GM21515 (cell line): ENCODE measurements at regions not wholly inside any gene's neighbourhood (a gene's known extent, or its start where the extent isn't known, plus 50 kb on each side); places are given as distances from the start of the nearest gene placed in this dataset.

ENCODE experiments used
- ATAC-seq: cut with Tn5 transposase; IDR thresholded peaks from one replicate; pipeline ENCODE4 v1.9.1; 2021; ENCODE audit not compliant: unreplicated experiment

DNA sequence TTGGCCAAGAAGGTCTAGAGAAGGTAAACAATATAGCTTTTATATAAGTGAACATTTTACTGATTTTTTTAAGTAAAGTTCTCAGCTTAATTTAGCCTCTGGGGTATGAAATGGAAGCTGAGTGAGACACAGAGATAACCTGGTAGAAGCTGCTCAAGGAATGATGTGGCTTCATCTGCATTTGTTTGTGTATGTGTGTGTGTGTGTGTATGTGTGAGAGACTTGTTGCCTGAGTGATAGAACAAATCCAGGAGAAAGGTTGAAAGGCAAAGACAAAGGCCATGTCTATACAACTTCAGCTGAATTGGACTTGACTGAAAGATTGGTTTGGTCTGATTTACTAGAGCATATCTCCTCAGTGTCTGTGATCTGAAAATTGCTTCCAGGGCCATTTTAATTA lies 63.6 kb downstream of the PCDH7 start:
- no peak for ATAC-seq

DNA sequence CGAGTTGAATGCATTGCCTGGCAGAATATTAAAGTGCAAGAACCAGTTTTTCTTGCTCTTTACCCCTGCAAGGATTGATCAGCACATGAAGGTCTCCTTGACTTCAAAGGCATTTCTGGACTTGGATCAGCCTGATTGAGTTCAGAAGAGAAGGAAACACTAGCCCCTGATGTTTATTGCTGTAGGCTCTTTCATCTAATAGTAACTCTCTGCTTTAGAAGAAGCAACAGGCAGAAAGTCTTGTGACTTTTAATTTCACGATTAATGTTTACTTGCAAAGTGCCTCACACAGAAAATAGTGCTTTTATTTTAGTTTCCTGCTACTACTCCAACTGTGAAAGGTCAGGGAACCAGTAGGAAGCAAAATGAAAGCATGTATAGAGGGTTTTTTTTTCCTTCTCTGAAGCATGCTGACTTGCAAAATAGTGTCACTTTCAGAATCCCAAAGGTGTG lies 69.1 kb downstream of the PCDH7 start:
- no peak for ATAC-seq

DNA sequence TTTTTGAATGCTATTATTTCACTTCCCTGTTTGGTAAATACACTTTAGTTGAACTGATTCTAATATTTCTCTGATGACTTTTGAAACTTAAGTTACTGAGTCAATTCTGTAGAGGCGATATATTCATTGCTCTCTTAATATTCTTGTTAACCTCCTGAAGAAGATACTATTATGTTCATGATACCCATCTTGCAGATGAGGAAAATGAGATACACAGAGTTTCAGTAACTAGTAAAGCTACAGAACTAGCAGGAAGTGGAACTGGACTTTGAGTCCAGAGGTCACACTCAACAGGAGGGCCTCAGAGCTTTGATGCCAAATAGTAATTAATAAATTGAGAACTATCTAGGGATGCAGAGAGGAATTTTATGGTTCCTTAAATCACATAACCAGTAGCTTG lies 70.0 kb downstream of the PCDH7 start:
- ATAC-seq: no peak

DNA sequence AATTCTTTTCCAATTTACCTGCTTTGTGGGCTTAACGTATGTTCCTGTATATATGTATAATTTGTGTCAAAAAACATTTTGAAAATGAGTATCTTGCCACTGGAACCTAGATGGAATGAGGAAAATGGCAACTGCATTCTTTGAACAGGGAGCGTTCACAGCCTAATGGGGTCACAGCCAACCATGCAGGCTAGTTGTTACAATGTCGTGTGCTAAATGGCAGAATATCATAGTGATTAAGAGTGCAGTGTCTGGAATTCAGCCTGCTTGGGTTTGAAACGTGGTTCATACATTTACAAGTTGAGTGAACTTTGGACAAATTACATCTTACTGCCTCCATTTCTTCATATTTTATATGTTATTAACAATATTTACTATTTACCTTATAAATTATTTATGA lies 70.8 kb downstream of the PCDH7 start:
- no peak for ATAC-seq

DNA sequence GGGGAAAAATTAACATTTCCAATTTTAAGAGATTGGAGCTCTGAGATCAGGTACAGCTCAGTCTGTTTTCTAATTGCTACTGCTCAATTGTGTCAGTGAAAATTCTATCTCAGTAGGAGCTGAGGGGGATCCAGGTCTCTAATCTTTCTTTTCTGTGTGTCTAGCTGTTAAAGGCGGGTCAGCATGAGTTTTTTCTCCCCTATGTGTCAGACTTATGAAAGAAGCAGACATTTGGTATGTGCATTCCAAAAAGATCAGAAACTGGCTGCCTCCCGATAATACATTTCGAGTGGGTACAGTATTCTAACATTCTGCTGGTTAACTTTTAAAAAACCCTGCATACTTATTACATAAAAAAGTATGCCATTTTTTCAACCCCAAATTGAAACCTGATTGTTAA lies 72.4 kb downstream of the PCDH7 start:
- ATAC-seq: no peak

DNA sequence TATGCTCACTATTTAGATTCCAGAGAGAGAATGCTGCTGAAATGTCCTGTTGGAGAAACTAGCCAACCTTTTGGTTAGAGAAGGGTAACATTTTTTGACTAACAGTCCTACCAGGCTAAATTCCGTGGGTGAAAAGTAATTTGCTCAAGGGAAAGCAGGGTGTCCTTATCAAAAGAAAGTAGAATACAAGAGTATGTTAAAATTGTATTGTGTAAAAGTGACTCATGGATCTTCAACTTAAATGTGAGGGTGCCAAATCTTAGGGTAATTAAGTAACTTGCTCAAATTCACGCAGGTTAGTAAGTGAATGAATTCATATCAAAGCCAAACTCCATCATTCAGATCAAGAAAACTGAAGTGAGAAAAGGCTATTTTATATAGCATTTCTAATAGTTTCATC lies 81.7 kb downstream of the PCDH7 start:
- no peak for ATAC-seq

DNA sequence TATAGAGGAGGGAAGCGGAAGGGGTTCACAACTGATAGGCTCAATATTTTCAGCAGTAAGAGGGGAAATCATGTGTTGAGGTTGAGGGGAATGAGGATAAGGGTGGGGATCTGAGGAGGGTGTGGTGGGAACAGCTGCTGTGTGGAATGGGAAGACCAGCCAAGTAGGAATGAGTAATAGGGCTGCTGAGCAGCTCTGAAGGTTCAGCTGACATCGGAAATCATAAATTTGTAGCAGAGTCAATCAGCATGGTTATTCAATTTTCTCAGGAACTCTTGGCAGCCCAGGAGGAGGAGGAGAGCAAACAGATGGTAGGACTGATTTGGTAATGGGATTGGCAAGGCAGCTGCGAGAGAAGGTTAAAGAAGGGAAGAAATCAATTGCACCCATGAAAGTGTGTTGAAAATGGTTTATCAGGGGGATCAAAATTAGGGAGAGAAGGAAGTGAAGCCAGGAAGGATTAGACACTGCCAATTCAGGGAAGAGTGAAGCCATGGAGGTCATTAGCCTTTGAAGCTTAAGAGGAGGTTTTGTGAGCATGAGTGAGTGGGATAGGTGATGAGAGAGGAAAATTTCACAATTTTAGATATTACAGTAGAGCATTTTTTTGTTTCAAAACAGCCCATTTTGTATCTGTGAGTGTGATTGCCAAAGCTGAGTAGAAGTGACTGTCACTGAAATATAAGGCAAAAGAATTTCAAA lies 82.6 kb downstream of the PCDH7 start:
- ATAC-seq: no peak

DNA sequence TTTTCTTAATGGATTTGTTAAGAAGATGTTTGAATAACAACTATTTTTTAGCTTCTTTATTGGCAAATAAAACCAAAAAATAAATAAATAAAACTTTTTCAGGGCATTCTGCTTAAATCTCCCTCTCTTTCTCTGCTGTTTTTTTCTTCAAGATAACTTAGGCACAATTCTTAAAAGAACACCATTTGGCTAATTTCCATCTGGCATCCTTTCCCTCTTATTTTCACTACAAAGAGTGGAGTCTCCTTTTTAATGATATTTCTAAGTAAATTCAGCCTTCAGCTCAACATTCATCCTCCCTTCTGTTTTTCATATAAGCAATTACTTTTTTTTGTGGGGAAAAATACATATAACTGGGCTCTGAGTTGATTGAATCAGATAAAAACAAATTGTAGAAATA lies 88.1 kb downstream of the PCDH7 start:
- no peak for ATAC-seq

DNA sequence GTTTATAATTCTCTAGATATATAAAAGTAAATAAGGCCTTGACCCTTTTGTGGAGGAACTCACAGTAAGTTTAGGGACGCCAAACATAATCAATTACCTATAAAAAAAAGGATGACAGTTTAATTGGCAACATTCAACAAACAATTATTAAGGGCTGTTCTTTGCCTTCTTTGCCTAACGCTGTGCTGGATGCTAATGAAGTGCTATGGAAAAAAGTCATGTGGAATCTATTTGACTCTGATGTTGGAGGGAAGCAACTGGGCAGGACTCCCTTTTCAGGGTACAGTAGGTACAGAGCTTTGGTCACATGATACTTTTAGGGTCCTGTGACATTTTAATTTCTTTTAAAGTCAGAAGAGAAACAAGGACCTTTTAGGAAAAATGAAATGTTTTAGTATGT lies 91.1 kb downstream of the PCDH7 start:
- no peak for ATAC-seq

DNA sequence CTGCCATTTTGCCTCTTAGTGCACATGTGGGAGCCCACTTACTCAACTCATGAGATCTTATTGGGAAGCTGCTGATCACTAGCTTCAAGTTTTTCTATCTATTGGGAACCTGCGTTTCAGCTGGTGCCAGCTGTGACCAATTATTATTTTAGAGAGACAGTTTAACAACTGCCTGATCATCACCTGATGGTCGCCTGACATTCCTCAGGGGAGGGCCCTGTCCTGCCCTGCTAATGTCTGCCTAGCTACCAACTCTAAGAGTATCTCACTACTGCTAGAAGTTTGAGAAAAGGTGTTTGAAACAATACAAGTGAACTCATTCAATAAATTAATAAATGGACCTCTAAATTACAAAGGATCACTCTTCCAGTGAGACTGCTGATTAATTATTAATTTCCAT lies 95.5 kb downstream of the PCDH7 start:
- ATAC-seq: no peak

DNA sequence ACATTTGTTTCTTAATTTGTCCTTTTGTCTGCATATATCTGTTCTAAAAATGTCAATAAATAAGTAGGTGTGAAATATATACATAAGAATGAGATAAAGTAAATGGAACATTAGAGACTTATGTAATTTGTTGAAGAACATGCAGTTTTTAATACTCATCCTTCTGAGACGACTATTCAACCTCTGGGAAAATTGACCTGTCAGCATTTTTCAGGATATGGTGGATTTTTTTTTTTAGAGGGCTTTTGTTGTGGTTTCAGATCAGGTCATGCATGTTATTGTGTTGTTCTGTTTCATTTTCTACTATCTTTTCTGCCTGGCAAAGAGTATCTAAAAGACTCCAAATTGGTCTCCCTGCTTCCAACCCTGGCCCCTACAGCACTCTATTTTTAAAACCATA lies 97.3 kb downstream of the PCDH7 start:
- no peak for ATAC-seq

DNA sequence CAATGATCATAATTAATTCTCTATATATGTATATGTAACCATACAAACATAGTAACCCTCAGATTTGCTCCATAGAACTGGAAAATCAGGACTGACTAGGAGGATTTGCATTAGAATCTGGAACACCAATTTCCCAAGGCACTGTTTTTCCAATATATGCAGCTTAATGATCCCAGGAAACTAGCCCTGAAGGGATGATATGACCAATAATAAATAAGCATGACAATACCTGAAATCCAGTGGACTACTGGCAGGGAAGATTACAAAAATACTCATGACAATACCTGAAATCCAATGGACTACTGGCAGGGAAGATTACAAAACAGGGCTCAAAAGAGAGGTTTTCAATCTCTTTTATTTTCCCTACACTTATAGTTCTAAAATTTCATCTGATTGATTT lies 98.4 kb downstream of the PCDH7 start:
- no peak for ATAC-seq

DNA sequence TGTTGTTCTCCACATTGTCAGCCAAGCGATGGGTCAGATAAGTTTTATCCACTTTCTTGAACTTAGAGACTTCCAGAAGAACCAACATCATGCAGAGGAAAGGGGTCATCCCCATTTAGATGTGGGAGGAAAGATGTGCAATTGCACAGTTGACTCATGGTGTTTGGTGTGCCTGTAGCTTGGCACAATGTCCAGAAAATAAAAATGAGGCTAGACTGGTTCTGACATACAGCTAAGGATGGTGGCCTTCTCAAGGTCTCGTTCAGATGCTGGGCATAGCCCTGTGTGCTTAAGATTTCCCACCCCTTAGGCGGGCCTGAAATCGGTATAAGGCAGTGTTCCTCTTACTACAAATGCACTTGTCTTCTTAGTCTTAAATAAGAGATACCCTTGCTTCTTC lies 101.1 kb downstream of the PCDH7 start:
- no peak for ATAC-seq

DNA sequence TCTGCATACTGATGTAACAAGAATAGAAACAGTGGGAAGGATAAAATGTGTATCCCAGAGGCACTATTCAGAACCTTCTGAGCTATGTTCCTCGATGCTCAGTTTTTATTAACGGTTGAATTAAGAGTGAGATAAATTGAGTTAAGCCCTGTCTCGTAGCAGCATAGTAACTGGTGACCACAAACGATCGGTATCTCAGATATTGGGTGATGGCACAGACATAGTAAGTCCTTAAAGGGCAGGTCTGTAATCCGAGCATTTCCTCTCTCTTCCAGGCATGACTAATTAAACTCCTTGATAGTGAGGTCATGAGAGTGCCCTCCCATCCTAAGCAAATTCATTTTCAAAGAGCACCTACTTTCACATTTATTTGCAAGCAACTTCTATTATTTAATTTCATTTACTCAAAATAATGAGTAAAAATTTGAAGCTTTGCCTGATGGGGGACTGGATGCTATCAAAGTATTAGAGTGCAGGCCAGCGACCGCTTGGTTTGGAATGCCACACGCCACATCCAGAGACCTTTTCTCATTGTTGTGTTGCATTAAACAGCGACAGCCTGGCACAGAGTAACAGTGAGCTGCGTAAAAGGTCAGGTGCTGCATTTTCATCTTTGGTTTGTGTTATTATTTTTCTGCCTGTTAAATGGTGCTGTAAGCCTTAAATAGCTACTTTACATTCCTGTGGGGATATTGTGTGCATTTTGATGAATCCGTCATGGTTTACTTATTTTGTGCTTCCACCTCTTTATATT lies 101.9 kb downstream of the PCDH7 start:
- no peak for ATAC-seq

DNA sequence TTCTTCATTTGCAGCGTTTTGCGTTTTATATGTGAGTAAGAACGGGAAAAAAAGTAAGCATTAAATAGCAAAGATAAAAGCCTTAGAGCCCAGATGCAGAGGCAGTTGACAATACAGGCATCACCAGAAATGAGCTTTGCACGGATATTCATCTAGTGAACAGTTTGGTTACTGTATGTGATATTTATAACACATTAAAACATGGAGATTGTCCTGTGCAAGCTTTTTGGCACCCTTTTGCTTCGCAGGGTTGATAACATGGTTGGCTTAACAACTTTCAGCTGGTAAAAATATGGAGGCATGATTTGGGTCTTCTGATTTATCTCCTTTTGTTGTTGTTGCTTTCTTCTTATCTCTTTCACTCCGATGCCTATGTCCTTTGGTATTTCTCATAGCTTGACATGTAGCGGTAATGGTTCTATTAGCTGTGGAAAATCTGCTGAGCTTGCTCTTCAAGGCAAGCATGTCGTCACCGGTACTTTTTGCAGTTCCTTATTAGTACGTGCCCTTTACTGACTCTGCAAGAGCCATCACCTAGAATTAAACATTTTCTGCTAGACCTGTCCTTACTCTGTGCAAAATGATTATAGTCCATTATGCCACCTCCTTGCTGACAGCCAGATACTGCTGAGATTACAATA lies 102.9 kb downstream of the PCDH7 start:
- no peak for ATAC-seq

DNA sequence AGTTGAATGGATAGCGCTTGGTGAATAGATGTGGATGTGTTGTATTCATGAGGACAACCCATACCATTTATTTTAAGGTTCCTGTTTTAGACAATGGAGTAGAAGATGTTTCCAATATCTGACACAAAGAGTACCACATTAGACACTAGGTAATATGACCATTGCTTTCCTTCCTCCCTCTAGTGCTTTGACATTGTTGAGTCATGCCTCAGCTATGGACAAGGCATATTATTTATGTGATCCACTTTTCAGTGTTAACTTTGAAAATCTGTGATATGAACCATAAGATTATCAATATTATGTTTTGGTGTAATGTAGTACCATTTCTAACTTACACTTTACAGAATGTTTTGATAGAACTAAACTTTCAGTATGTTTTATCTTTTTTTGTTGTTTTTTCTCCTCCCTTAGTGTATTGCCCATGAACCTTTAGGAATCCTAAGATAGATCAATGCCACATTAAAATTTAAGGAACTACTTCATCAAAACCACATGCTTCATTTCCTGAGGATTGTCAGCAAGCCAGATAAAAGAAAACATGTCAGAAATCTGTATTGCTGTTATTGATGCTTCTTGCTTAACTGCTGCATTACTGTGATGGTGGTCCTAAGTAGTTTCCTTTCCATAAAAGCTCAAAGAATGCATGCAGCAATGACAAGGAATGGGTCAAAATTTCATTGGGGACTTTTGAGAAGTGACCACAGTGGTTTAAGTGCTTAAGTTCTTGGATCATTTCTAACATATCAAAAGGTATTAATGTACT lies 105.0 kb downstream of the PCDH7 start:
- no peak for ATAC-seq

DNA sequence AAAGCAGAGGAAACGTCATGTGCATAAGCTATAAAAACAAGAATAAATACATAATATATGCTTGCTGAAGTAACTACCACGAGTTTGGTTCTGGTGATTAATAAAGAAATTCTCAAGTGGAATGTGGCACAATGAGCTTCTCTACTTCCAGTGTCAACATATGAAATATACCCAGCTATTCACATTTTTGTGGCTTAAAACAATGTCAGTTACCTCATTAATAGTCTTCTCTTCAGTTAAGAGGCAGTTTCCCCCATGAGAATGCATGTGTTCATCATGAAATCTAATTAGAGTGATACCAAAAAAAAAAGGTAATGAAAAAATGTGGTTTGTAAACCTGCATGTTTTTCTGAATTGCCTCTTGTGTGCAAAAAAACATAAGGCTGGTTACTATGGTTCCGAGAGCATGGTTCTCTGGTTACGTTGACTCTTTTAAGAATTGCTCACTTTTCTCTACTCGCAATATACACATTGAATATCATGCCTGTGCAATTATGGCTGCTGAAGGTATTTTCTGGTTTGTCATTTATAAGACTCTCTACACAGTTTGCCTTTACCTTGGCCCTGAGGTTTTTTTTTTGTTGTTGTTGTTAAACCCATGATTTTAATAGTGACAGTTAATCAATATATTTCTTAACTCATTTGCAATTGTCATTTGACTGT lies 108.2 kb downstream of the PCDH7 start:
- ATAC-seq: no peak

DNA sequence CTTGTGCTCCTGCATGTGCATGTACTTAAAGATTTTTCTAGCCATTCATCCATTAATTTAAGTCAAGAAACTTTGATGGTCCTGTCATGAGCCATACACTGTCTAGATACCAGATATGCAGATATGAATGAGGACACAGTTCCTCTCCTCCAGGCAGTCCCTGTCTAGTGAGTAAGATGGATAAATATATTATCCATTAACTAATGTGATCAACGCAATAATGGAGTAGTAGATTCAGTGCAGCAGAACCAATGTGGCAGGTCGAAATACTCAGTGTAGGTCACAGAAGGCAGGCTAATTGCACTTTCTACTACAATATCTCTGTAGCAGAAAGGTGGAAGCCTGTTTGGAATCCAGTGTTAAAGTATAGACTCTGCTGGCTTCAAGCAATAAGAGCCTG lies 112.5 kb downstream of the PCDH7 start:
- ATAC-seq: no peak

DNA sequence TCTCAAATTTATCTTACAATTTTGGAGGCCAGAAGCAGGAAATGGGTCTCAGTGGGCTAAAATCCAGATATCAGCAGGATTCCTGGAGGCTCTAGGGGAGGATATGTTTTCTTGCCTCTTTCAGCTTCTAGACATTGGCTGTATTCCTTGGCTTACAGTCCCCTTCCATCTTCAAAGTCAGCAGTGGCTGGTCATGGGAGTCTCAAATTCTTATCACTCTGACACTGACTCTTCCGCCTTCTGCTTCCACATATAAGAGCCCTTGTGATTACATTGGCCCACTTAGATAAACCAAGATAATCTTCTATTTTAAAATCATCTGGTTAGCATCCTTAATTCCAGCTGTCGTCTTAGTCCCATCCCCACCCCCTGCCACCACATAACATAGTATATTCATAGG lies 113.0 kb downstream of the PCDH7 start:
- no peak for ATAC-seq

DNA sequence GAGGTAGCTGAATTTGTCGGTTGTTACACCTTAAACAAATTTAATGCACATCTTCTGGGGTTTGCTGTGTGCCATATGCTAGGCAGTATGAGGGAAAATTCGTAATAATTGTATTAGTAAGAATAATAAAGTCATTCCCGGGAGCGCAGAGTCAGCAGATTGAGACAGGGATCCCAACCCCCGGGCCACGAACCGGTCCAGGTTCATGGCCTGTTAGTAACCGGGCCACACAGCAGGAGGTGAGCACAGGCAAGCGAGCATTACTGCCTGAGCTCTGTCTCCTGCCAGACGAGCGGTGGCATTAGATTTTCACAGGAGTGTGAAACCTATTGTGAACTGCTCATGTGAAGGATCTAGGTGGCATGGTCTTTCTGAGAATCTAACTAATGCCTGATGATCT lies 114.9 kb downstream of the PCDH7 start:
- ATAC-seq: no peak

DNA sequence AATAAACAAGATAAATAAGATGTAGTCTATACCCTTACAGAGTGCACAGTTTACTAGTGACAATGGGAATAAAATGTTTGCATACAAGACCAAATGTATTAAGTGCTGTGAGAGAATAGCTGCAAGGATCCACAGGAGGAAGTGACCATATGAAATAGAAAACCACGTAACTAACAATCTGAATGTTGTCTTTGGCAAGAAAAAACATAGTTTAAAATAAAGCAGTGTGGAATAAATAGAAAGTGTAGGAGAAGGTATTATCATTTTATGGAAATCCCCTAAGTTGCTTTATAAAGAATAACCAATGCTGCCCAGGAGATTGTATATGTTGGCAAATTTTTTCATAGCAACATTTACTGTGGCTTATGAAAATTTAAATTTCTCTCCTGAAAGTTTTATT lies 116.1 kb downstream of the PCDH7 start:
- ATAC-seq: no peak
